Hepatocyte (in vitro differentiated cells): ENCODE measurements at regions not wholly inside any gene's neighbourhood (a gene's known extent, or its start where the extent isn't known, plus 50 kb on each side); places are given as distances from the start of the nearest gene placed in this dataset.

Experiments used
- EZH2 ChIP-seq: fragments of 200-600 bp; sonication (generic); IDR thresholded peaks from 2 replicates; pipeline ENCODE4 v1.6.1; 2016; ENCODE audit warnings: antibody characterized with exemption, mild to moderate bottlenecking, borderline replicate concordance
- EZH2phosphoT487 ChIP-seq: fragments of 200-600 bp; sonication (generic); IDR thresholded peaks from one replicate; pipeline ENCODE4 v1.6.1; 2018; ENCODE audit warnings: antibody characterized with exemption, mild to moderate bottlenecking, low read depth, moderate library complexity; ENCODE audit not compliant: unreplicated experiment, severe bottlenecking
- TF ChIP-seq, protein P1 (sequence below): fragments of 200-600 bp; sonication (generic); IDR thresholded peaks from 2 replicates; pipeline ENCODE4 v1.5.1; 2016; ENCODE audit warnings: antibody characterized with exemption, mild to moderate bottlenecking; ENCODE audit not compliant: poor library complexity

DNA sequence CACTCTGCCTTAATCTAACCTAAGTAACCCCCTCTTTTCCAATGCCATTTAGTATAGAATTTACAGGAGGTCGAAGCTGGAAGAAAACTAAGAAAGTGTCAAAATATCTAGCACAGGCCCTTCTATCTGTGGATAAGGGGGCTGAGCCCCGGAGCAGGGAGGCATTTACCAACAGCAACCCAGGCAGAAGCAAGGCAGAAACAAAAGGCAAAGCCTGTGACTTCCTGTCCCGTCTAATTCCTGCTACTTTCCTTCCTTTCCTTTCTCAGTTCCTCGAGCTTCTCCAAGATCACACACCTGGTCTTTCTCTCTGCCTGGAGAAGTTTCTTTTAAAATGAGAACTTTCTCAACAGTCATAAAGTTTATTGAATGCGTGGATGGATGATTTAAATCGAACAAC lies 146.0 kb downstream of the FOXA2 start:
- TF ChIP-seq, protein P1, sequence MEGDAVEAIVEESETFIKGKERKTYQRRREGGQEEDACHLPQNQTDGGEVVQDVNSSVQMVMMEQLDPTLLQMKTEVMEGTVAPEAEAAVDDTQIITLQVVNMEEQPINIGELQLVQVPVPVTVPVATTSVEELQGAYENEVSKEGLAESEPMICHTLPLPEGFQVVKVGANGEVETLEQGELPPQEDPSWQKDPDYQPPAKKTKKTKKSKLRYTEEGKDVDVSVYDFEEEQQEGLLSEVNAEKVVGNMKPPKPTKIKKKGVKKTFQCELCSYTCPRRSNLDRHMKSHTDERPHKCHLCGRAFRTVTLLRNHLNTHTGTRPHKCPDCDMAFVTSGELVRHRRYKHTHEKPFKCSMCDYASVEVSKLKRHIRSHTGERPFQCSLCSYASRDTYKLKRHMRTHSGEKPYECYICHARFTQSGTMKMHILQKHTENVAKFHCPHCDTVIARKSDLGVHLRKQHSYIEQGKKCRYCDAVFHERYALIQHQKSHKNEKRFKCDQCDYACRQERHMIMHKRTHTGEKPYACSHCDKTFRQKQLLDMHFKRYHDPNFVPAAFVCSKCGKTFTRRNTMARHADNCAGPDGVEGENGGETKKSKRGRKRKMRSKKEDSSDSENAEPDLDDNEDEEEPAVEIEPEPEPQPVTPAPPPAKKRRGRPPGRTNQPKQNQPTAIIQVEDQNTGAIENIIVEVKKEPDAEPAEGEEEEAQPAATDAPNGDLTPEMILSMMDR: no peak
- TF ChIP-seq EZH2 (no peak), EZH2phosphoT487 (no peak)
